Renal pelvis (tissue), 1 donor: ENCODE measurements at regions not wholly inside any gene's neighbourhood (a gene's known extent, or its start where the extent isn't known, plus 50 kb on each side); places are given as distances from the start of the nearest gene placed in this dataset.

Experiments
- DNase-seq: peaks from one replicate; pipeline ENCODE4 v3.0.0-alpha.2; 2013

DNA sequence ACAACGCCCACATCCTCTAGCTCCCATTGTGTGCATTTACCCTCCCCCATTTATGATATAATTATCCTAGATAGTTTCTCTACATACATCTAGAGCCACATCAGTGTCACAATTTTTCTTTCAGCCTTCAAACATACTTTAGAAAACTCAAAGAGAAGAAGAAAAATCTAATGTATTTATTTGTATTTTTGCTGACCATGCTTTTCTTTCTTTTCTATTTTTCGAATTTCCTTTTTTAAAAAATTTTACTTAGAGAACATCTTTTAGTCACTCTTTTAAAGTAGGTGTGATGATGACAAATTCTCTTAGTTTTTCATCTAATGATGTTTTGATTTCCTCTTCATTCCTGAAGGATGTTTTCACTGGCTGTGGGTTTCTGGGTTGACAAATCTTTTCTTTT lies 117.0 kb upstream of the CHL1 start:
- DNase-seq: no peak

DNA sequence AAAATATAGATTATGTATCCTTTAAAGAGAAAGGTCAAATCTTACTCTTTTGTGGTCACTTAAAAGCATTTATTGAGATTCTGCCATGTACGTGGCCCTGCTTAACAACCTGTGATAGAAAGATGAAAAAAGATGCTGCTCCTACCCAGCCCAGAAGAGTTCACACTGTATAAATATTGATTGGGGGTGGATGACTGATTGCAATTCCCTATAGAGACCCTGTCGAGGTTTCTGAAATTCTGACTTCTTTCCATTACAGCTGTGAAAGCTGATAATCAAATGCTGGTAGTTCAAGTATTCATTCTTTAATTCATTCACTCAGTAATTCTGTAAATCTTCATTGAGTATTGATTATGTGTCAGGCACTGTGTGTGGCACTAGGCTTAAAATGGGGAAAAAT lies 114.1 kb upstream of the CHL1 start:
- DNase-seq: no peak

DNA sequence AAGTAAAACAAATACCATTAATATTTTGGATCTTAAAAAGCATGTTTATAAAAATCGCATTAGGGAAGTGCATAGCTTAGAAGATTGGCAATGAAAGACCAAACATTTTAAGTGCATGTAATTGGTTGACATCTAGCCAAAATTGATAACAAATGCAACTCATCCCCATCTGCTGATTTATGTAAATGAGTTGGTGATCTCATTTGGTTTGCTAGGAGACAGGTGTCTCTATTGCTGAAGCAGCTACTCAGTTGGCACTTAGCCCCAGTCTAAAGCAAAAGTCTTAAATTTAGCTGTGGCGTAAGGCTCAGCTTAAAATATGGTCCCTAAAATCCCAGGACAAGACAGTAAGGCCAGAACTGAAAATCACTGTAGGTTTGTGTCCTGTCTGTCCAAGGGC lies 113.5 kb upstream of the CHL1 start:
- DNase-seq: no peak

- DNase-seq: no peak
Observed at GRCh38 chr3:85180-85579, 111.4 kb upstream of the CHL1 start.

- no peak for DNase-seq
Observed at GRCh38 chr3:88267-88666, 108.3 kb upstream of the CHL1 start.

- no peak for DNase-seq
Observed at GRCh38 chr3:93746-94145, 102.8 kb upstream of the CHL1 start.

- no peak for DNase-seq
Observed at GRCh38 chr3:96259-96658, 100.3 kb upstream of the CHL1 start.

DNA sequence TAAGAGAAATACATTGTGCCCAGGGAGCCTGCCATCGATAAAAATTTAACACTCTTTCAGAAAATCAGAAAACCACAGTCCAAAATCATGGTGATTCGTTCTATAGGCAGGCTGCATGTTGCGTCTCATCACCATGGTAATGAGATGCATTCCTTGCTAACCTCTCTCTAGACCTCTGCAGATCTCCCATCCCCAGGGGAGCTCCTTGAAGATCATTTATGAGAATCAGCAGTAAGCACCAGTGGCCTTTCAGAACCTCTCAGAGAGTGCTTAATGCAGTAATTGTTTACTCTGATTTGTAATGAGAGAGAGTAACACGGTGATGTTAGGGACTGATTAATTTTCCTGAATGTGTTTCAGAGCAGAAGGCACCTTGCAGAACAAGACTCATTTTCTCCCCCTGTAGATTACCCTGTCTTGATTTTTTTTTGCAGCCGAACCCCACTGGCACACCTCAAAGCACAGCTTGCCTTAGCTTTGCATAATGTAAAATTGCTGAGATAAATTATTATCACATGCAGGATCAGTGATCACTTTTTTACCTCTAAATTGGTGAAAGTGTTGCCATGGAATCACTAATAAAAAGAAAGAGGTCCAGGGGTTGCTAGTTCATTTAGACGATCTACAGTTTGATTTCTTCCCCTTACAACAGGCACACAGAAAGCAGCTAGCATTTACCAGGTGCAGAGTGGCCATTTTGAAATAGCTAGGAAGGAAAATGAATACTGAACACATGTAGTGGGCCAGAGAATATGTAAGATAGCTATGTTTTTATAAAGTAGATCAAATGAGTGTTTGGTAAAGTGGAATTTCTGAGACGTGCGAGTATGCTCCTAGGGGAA lies 98.9 kb upstream of the CHL1 start:
- DNase-seq: no peak

- DNase-seq: no peak
Observed at GRCh38 chr3:98259-98654, 98.3 kb upstream of the CHL1 start.

DNA sequence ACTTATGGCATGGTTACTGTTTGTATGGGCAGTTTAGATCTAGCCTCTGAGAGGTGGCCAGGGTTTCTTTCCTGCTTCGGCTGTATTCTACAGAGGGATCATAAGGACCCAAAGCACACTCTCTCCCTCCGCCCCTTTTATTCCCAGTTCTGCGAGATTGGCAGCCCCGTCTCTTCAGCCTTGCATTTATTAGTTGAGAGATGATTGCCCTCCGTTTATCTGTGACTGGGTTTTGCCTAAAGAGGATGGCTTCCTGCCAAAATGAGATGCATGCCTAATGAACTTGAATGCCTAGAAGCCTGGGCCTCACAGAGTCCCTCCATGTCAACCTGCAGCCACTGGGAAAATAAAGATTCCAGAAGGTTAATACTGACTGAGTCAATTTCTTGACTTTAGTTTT lies 97.1 kb upstream of the CHL1 start:
- DNase-seq: no peak

GRCh38 chr3:102484-102883 lies 94.1 kb upstream of the CHL1 start:
- DNase-seq: no peak

DNA sequence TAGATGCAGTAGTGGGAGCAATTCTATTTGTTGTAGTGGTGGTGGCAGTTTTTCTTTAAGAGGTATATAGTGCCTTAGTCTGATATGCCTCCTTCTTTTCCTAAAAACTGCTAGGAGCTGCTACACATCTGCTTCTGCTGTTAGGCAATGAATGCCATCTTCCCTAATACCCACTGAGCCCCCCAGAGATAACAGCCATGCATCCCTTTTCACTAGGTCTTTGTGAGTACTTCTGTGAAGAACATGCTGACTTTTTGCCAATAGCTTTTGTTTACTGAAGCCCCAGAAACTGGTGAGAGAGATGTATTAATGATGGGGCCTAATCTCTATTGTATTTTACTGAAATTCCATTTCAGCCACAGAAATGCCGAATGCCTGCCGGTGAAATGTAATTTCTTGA lies 92.6 kb upstream of the CHL1 start:
- no peak for DNase-seq

- no peak for DNase-seq
Observed at GRCh38 chr3:105585-105984, 91.0 kb upstream of the CHL1 start.

GRCh38 chr3:106619-107018 lies 89.9 kb upstream of the CHL1 start:
- no peak for DNase-seq

- DNase-seq: no peak
Observed at GRCh38 chr3:111143-112069, 85.2 kb upstream of the CHL1 start.

GRCh38 chr3:112773-113172 lies 83.8 kb upstream of the CHL1 start:
- DNase-seq: no peak

GRCh38 chr3:118666-119065 lies 77.9 kb upstream of the CHL1 start:
- DNase-seq: no peak

GRCh38 chr3:123341-123740 lies 73.2 kb upstream of the CHL1 start:
- no peak for DNase-seq

- DNase-seq: no peak
Observed at GRCh38 chr3:124557-125179, 71.9 kb upstream of the CHL1 start.

DNA sequence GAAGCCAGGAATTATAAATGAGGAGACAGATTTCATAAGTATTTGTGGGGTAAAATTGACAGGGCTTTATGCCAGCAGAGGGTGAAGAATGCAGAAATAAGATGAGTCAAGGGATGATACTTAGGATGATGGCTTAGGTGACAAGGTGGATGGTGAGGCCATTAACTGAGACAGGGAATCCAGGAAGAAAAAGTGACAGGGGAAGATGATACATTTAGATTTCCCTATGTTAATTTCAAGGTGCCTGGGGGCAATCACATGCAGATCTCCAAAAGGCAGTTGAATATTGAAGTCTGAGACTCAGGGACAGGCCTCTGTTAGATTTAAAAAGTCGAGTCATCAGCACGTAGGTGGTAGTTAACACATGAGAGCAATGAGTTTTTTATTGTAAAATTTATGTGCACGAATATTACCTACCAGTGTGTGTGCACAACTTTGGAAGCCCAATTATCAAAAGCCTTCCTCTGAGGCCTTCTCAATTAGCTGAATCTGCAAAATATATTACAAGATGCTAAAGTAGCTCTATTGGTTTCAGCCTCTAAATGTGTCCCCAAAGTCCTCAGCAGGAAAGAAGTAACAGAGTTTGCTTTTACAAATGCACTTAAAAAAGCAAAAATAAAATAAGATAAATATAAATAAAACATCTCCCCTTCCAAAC lies 67.9 kb upstream of the CHL1 start:
- no peak for DNase-seq

- no peak for DNase-seq
Observed at GRCh38 chr3:131151-131888, 65.2 kb upstream of the CHL1 start.
